ENCODE measurements at regions not wholly inside any gene's neighbourhood (a gene's known extent, or its start where the extent isn't known, plus 50 kb on each side); places are given as distances from the start of the nearest gene placed in this dataset.
A peak's percentile ranks its signal among the peaks of the same experiment; 100 is the strongest.

- no peak for DNase-seq
Observed at GRCh38 chr9:108168236-108168850, 678.8 kb upstream of the KLF4 start.

GRCh38 chr9:108167136-108167900, 677.7 kb upstream of the KLF4 start:
- DNase-seq: no peak

- DNase-seq: no peak
Observed at GRCh38 chr9:108166519-108166918, 677.0 kb upstream of the KLF4 start.

GRCh38 chr9:108163321-108164005, 673.9 kb upstream of the KLF4 start:
- no peak for DNase-seq

GRCh38 chr9:108162664-108163063, 673.1 kb upstream of the KLF4 start:
- DNase-seq: peak; percentile 29

DNA sequence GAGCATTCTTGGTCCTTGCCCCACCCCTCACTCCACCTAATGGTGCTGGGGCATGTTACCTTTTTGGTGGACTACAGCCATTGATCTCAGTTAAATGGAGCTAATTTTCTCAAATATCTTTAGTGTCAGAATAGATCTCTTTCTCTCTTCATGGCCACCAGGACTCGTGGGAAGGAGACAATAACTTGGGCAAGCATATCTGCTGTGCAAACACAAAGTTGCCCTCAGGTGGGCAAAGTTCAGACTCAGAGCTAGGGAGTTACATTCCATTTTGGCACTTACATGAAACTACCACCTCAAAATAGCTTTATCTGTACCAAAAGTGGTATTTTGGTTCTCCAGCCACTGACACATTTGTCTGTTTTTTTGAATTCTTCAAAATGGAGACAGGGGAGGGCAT, 671.9 kb upstream of the KLF4 start:
- DNase-seq: no peak

DNA sequence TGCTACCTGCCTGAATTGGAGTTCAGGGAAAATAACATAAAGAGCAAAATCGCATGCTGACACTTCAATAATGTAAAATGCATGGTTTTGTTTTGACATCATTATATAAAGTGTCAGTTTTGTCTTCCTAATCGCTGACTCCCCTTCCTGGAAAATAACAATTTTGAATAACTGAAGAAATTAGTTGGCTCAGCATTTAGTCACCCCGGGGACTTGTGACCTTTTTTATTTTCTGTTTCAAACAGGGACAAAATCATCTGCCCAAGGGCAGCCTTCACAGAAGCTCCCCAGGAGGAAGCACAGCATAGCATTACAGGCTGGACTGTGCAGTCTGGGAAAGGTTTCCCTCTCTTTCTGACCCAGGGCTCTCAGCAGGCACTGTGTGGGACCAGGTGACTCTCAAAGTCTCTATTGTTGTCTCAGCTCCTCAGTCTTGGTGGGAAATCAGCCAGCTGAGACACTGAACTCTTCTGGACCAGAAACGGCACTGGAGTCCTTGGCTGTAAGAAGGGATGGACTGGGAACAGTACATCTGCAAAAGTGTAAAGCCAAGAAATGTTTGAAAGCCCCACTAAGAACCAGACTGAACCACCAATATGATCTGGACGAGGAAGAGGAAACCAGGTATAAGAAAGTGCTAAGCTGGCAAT, 671.3 kb upstream of the KLF4 start:
- DNase-seq: no peak

DNA sequence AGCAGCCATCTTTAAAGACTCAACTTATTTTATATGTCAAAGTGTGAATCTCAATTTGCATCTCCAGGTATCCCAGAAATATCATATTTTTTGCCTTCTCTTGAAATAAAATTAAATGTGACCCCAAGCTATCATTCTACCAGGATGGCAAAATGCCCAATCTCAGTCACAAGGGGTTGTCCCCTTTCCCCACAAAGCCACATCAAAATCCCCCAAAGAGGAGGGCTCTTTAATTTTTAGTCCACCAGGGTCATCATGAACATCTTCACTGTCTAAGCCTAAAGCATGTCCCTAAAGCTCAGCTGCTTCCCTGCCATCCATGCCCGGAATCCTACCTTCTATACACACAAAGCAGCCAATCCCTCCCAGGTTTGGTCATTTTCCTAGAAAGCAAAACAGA, 670.5 kb upstream of the KLF4 start:
- DNase-seq: no peak

DNA sequence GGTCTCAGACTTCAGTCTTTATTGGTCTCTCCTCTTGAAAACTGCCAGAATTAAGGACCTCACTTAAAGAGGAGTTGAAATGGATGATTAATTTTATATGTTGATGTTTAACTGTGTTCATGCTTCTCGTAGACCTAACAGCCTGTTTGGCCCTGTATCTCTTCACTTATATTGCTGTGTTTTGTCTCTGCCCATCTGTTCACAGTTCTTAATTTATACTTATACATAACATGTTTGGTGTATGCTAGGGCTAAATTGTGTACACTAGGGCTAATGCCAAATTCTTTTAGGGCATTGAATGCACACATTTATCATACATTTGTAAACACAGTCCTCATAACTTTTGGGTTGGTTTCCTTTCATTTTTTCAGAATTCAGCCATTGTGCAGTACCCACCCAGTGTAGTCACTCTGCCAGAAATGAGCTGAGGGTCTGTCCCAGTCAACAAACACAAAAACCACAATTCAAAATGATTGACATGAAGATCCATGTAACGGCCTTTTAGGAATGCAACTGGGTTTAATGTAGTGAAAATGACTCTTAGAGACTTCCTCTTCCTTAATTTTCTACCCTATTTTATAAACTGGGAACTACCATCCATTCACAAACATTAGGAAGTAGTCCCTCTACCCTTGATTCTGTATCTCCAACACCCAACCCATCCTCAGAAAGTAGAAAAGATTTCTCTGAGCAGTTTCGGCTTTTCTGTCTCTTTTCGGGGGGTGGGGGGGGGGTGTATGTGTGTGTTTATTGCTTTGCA, 668.8 kb upstream of the KLF4 start:
- no peak for DNase-seq

GRCh38 chr9:108156270-108156998, 666.9 kb upstream of the KLF4 start:
- DNase-seq: no peak

DNA sequence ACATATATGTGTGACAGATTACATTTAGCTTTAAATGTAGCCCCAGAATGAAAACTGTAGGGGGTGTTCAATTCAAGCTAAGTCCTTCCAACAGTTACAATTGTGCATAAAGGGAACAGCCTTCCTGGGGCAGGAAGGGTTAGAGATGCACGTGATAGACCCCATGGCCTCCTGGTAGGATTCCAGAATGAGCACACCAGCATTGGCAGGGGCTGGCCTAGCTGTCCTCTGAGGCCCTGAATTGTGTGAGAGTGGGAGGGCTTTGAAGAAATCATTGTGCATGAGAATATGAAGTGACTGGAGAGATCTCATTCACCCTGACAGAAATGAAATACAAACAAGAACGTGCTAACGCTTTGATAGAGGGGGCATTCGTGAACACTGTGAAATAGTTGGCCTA, 663.8 kb upstream of the KLF4 start:
- peak; percentile 44 for DNase-seq

DNA sequence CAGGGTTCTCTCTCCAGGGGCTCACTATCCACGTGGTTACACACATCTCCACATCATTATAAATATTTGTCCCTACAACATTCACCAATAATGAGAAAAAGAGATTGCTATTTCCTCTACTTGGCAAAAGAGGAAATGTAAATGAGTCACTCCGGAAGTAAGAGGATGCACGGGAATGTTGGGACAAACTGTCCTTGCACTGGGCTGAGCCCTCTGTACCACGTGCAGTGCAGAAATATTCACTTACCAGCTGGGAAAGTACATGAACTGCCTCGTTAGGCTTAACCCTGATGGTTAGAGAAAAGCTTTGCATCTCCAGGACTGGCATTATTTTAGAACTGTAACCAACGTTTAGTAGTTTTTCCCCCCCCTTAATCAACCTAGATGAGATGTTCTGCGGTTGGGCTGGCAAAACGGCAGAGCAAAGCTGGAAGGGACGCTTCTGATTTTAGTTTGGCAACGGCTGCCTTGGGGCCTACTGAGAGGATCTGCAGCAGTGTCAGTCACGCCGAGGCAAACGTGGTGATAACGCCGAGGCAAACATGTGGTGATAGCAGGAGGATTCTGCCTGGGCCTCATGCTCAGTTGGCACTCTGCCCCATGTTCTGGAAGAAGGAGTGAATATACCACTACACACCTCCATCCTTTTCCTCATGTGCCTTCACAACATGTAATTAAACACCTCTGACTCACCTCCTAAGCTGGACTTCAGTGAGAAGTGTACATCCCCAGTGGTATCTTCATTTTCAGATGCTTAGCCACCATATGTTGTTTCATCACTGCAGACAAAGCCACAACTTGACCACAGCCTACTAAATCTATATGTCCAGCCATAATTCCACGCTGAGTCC, 661.4 kb upstream of the KLF4 start:
- DNase-seq: peak; percentile 92

GRCh38 chr9:108149326-108149725, 659.8 kb upstream of the KLF4 start:
- no peak for DNase-seq

DNA sequence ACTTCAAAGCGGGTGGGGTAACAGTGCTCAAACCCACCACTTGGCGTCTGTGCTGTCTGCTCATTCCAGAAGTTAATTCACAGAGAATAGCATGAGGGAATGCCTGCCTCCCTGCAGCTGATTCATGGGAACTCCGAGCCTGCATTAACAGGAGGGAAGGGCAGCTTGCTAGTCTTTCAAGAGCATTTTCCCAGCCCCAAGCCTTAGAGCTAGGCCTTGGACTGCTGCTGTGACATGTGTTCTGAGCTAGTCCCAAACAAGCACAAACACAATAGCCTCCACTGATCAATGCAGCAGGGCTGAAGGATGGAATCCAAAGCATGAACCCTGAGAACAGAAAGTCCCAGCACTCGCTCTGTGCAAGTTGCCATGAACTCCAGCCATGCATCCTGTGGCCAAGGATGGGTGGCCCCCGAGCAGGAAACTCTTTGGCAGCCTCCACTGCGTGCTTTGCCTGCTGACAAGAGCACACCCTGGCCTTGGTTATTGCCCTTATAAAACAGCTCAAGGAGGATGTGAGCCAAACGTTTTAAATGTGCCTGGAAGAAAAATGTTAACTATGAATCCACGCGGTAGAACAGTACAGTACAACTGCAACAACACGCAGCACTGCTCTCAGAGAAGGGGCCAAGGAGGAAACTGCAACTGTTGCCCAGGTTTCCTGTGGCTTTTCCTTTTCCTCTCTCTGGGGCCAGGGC, 653.1 kb upstream of the KLF4 start:
- peak; percentile 90 for DNase-seq

DNA sequence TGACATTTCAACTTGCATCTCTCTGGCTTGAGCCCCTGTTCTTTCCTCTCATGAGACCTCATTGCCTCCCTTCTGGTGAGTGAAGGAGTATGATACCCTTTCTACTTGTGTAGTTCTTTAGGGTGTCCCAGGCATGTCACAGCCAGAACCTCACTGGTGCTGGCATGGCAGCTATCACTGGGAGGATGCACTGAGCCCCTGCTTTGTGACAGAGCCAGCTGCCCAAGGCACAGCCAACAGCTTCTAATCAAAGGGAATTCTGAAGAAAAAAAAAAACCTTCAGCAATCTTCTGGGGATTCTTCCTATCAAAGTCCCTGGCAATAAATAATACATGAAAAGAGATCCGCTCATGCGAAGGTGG, 652.6 kb upstream of the KLF4 start:
- no peak for DNase-seq

GRCh38 chr9:108139900-108140299, 650.3 kb upstream of the KLF4 start:
- no peak for DNase-seq

- no peak for DNase-seq
Observed at GRCh38 chr9:108138516-108138915, 648.9 kb upstream of the KLF4 start.

DNA sequence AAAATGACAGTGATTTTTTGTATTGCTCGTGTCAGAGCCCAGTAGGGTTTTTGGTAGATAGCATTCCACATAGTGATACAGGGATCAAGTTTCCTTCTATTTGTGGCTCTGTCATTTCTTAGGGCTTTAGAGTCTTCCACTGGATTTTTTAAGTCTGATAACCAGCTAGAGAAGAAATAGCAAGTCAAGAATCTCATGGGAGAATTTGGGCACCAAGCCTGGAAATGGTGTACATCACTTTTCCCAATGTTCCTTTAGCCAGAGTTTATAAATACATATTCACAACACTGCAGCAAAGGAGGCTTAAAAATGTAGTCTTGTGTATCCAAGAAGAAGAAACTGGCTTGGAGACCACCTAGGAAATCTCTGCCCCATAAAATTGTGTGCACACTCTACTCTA, 647.1 kb upstream of the KLF4 start:
- DNase-seq: no peak

GRCh38 chr9:108134486-108135128, 645.0 kb upstream of the KLF4 start:
- peak; percentile 5 for DNase-seq

DNA sequence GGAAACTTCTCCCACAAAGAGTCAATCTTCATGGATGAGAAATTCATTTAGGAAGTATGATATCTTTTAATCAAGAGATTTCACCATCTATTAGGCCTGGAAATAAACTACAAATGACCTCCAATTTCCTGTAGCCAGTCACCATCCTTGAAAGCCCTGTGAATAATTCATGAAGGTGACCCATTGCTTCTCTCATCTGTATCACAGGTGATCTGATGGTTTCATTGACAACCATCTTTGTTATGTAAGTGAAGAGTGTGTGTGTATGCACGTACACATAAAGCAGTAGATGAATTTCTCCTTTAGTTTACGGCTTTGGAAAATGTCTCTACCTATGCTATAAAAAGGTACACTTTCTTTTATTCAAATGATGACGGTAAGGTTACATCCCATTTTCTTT, 644.1 kb upstream of the KLF4 start:
- no peak for DNase-seq

Data from dermis blood vessel endothelial cell (primary cell).